ENCODE measurements at regions not wholly inside any gene's neighbourhood (a gene's known extent, or its start where the extent isn't known, plus 50 kb on each side); places are given as distances from the start of the nearest gene placed in this dataset.

- DNase-seq, result peak; percentile 72
Observed at GRCh38 chr1:244970236-244970743, 105.9 kb upstream of the HNRNPU start.

- DNase-seq, result peak; percentile 70
Observed at GRCh38 chr1:244969355-244970235, 105.3 kb upstream of the HNRNPU start.

- no peak for DNase-seq
Observed at GRCh38 chr1:244968881-244969280, 104.5 kb upstream of the HNRNPU start.

GRCh38 chr1:244968471-244968871 lies 104.1 kb upstream of the HNRNPU start:
- DNase-seq, result no peak

GRCh38 chr1:244967159-244967558 lies 102.8 kb upstream of the HNRNPU start:
- no peak for DNase-seq

GRCh38 chr1:244965185-244966030 lies 101.1 kb upstream of the HNRNPU start:
- DNase-seq, result no peak

- peak; percentile 24 for DNase-seq
Observed at GRCh38 chr1:244964112-244964971, 100.0 kb upstream of the HNRNPU start.

GRCh38 chr1:244963231-244963826 lies 99.0 kb upstream of the HNRNPU start:
- DNase-seq, result no peak

- no peak for DNase-seq
Observed at GRCh38 chr1:244962130-244962529, 97.8 kb upstream of the HNRNPU start.

- DNase-seq, result no peak
Observed at GRCh38 chr1:244960904-244961303, 96.6 kb upstream of the HNRNPU start.

- DNase-seq, result no peak
Observed at GRCh38 chr1:244958593-244958992, 94.2 kb upstream of the HNRNPU start.

GRCh38 chr1:244957525-244957924 lies 93.2 kb upstream of the HNRNPU start:
- DNase-seq, result no peak

GRCh38 chr1:244957122-244957521 lies 92.8 kb upstream of the HNRNPU start:
- no peak for DNase-seq

- no peak for DNase-seq
Observed at GRCh38 chr1:244955661-244956060, 91.3 kb upstream of the HNRNPU start.

GRCh38 chr1:244954359-244954758 lies 90.0 kb upstream of the HNRNPU start:
- no peak for DNase-seq

- no peak for DNase-seq
Observed at GRCh38 chr1:244953901-244954300, 89.6 kb upstream of the HNRNPU start.

GRCh38 chr1:244952940-244953339 lies 88.6 kb upstream of the HNRNPU start:
- no peak for DNase-seq

GRCh38 chr1:244952280-244952933 lies 88.1 kb upstream of the HNRNPU start:
- no peak for DNase-seq

GRCh38 chr1:244948416-244948815 lies 84.1 kb upstream of the HNRNPU start:
- no peak for DNase-seq

GRCh38 chr1:244945109-244945671 lies 80.8 kb upstream of the HNRNPU start:
- DNase-seq, result no peak

GRCh38 chr1:244941121-244941520 lies 76.8 kb upstream of the HNRNPU start:
- DNase-seq, result no peak
